ENCODE measurements at regions not wholly inside any gene's neighbourhood (a gene's known extent, or its start where the extent isn't known, plus 50 kb on each side); places are given as distances from the start of the nearest gene placed in this dataset.
A peak's percentile ranks its signal among the peaks of the same experiment; 100 is the strongest.

DNA sequence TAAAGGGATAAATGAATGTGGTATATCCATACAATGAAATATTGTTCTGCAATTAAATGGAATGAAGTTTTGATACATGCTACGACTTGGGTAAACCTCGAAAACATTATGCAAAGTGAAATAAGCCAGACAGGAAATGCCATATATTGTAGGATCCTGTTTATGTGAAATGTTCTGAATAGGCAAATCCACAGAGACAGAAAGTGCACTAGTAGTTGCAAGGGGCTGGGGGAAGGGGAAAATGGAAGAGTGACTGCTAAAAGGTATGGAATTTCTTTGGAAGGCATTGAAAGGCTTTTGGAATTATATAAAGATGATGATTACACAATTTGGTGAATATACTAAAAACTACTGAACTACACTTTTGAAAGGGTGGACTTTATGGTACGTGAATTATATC, 97.0 kb downstream of the FOXD1 start:
- no peak for DNase-seq (ENCODE audit: extremely low read depth in 1 of 11, low read depth in 9 of 11, low spot score in 4 of 11)

DNA sequence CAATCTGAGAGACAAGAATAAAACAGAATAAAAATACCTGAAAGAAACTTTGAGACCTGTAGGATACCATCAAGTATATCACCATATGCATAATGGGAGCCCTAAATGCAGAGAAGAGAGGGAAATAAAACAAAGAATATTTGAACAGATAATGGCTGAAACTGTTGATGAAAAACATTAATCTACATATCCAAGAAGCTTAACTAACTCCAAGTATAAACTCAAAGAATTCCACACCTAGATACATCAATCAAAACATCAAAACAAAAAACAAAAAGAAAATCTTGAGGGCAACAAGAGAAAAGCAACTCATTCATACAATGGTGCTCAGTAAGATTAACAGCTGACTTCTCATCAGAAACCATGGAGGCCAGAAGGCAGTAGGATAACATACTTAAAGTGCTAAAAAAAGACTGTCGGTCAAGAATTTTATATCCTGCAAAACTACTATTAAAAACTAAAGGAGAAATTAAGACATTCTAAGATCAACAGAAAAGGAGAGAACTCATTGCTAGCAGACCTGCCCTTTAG, 101.6 kb downstream of the FOXD1 start:
- no peak for DNase-seq (ENCODE audit: extremely low read depth in 1 of 11, low read depth in 9 of 11, low spot score in 4 of 11)

DNA sequence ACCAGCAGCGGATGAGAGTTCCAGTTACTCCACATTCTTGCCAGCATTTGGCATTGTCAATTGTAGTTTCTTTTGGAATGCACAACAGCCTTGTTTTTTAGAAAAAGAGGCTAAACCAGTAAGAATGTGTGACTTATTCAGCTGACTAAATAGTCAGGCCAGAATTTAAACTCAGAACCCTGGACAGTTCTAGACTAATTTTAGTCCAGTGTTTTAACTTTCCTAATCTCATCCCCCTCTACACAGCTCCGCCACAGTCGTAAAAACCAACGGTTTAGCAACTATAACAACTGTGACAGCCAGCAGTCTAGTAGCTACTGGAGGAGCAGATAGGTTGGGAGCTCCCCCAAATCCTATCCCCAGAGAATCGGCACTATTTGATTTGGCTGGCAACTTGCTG, 103.7 kb downstream of the FOXD1 start:
- DNase-seq (ENCODE audit: extremely low read depth in 1 of 11, low read depth in 9 of 11, low spot score in 4 of 11), result no peak

DNA sequence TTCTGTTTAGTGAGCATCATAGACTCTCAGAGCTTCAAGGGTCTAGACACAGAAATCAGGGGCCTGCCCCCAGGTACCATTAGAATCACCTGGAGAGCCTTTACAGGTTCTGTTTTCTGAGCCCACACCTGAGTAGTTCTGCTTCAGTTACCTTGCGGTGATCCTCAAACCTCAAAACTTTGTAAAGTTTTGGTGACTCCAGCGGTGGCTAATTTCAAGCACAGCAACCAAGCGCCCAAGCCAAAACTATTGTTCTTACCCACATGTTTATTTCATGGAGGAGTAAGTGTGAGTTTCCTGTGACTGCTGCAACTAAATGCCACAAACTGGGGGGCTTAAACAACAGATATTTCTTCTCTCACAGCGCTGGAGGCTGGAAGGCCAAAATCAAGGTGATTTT, 108.9 kb downstream of the FOXD1 start:
- DNase-seq (ENCODE audit: extremely low read depth in 1 of 11, low read depth in 9 of 11, low spot score in 4 of 11), result no peak

DNA sequence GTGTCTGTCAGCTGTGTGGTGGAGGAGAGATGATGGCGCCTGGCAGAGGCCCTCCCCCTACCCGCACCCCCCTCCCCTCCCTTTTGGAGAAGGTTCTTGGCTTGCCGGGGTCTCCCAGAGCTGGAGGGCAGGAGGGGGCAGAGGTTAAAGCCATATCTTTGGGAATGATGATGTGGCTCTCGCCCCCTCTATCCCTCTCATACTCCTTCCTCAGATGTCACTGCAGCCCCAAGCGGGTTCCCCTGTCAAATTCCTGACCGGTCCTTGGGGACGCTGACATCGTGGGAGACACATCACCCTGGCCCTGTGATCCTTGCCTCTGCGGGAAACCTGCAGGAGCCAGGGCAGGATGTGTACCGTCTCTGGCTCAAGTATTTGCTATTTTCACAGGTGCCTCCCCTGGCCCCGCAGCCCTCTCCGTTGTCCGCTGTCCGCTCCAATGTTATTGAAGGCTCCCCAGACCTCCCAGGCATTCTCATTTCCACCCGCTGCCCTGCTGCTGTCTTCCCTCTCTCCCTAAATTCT, 109.5 kb downstream of the FOXD1 start:
- no peak for DNase-seq (ENCODE audit: extremely low read depth in 1 of 11, low read depth in 9 of 11, low spot score in 4 of 11)

DNA sequence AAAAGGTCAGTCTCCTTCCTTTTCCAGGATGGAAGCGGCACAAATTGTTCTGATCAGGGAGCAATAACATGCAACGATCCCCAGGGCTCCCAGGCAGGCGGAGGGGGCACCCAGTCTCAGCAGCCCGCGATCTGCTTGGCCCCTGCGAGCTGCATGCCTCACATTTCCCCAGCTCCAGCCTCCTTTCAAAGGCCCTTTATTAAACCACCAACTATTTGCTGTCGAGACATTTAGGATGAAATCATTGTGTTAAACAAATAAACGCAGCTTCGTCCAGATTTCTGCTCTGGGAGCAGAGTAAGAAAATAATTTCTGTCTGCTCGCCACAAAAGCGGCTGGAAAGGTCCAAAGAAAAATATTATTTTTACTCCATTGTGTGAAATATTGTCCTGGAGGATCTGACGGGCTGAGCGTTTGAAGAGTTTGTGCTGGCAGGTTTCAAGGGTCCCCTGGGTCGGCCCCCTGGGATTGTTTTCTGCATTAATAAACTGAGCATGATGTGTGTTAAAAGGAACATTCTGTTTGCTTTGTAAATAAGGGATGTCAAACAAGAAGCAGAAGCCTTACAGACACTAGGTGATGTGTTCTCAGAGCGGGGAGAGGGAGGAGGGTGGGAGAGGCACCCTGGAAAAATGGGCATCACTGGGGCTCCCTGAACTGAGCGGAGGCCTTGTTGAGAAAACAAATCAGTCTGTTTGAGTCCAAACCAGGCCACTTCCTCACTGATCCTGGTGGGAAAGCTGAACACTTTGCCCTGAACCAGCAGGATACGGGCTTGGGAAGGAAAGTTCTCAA, 110.1 kb downstream of the FOXD1 start:
- peak in 4 of 11 donors; percentile 36 to 52 (median 44) for DNase-seq (ENCODE audit: extremely low read depth in 1 of 11, low read depth in 9 of 11, low spot score in 4 of 11)

DNA sequence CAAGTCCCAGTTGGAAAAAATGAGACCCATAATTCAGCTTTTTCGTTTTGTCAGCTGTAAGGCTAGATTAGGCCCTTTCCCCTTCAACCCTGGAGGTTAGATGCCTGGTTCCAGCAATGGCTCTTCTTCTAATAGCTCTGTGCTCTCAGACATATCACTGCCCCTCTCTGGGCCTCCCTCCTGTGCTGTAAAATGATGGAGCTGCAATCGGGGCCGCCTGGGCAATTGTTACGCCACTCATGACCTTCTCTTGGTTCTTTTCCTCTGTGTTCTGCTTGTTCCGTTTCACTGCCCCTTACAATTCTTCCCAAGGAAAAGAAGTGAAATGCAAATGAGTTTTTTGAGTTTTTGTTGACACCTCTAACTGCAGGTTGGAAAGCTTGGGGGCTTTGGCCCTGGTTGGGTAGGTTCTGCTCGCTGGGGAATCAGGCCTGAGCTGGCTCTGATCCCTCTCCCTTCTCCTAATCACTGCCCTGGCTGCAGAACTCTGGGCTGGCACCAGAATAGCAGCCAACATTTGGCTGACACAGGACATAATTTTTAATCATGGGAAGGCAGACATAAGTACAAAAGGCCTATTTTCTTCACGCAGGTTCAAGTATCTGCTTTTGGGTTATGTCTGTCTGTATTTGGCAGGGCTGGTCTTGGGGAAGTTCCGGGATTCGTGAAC, 110.9 kb downstream of the FOXD1 start:
- DNase-seq (ENCODE audit: extremely low read depth in 1 of 11, low read depth in 9 of 11, low spot score in 4 of 11), result no peak

DNA sequence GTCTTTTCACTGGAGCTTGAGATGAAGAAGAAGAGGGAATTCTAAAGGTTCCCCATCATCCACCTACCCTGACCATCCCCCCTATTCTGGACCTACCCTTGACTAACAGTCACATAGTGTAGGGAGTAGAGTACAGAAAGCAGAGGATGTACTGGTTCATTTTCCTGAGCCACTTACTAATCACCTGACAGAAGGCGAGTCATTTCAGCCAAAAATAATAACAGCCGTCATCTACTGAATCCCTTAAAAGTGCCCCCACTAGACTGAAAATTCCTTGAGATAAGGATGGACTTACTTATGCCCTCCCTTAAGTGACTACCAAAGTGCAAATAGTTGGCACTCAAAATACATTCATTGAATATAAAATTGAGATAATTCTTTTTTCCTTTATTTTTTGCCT, 112.2 kb downstream of the FOXD1 start:
- no peak for DNase-seq (ENCODE audit: extremely low read depth in 1 of 11, low read depth in 9 of 11, low spot score in 4 of 11)

DNA sequence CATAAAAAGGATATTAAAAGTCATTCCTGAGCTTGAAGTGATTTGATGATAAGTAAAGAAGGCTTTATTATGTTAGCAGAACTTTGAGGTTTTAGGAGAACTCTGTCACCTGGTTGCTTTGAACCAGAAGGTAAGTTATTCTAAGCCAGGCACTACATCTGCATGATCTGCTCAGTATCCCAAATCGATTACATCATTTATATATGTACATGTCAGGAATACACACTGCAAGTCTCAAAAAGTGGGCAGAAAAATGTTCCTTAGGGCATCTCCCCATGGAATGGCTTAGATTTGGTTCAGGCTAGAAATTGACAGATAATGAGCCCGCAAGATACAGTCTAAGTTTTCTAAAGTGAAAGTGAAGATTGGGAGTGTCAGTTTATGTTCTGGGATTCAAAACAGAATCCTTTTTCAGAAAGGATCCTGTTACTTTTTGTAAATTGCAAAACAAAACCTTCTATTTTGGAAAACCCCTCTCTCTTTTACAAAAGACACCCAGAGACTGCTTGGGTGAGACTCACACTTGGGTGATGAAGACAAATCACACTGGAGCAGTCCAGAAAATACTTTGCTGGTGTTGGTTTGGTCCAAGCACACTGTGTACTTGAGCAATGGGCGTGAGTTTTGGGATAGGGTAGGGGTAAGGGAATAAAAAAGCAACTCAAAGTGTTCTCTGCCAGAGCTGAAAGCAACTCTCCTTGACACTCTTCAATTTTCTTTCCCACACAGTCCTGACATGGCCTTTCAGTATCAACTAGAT, 114.5 kb downstream of the FOXD1 start:
- DNase-seq (ENCODE audit: extremely low read depth in 1 of 11, low read depth in 9 of 11, low spot score in 4 of 11), result no peak

DNA sequence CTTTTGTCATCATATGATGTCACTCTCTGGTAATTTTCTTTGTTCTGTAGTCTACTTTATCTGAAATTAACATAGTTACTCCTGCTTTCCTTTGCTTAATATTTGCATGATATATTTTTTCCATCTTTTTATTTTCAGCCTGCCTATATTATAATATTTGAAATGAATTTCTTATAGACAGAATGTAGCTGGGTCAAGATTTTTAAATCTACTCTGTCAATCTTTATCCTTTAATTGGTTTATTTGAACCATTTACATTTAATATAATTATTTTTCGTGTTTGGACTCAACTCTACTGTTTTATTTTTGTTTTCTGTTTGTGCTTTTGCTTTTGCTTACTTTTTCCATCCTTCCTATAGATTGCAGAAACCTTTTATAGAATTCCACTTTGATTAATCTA, 118.0 kb downstream of the FOXD1 start:
- DNase-seq (ENCODE audit: extremely low read depth in 1 of 11, low read depth in 9 of 11, low spot score in 4 of 11), result no peak

DNA sequence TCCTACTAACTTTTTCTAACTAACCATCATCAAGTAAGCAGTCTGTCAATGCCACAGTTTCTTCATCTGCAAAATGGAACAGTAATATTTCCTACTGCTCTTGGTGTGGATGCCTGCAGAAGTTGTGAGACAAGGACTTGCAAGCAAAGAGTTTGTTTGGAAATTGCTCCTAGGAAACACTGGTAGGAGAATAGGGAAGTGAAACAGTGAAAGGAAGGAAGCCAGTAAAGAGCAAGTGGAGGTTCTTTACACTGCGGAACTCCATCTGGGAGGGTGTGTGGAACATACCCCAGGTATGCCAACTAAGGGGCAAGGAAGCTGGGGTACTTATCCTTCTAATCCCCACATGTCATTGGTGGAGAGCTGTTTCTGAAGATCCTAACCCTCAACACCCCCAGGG, 119.9 kb downstream of the FOXD1 start:
- no peak for DNase-seq (ENCODE audit: extremely low read depth in 1 of 11, low read depth in 9 of 11, low spot score in 4 of 11)

GRCh38 chr5:73327908-73328455, 120.6 kb downstream of the FOXD1 start:
- no peak for DNase-seq (ENCODE audit: extremely low read depth in 1 of 11, low read depth in 9 of 11, low spot score in 4 of 11)

GRCh38 chr5:73325546-73325945, 123.0 kb downstream of the FOXD1 start:
- DNase-seq (ENCODE audit: extremely low read depth in 1 of 11, low read depth in 9 of 11, low spot score in 4 of 11), result no peak

- no peak for DNase-seq (ENCODE audit: extremely low read depth in 1 of 11, low read depth in 9 of 11, low spot score in 4 of 11)
Observed at GRCh38 chr5:73323466-73323865, 125.1 kb downstream of the FOXD1 start.

DNA sequence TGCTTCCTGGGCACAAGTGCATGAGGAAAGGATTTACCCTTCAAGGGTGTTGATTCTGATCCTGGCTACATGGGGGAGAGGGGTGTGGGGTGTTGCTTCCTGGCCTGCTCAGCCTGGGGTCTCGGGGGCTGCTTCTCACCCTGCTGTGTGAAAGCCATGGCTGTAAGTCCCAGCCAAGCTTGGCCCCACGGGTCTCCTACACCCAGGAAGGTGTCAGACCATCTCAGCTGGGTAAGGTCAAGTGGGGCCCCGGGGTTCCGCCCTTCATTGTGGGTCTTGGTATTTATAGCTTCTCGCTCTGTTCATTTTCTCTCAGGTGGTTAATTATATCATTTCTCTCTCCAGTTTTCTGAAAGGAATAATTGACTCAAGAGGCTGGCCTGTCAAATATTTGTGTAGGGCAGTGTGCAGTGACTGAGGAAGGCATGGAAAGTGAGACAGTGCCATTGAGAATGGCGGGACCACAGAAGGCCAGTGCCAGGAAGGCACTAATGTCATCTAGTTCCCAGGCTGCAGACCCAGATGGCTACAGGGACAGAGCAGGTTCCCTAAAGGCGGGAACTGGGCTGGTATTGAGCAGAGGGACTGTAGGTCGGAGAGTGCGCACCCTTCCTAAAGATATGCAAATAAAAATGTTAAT, 126.0 kb downstream of the FOXD1 start:
- no peak for DNase-seq (ENCODE audit: extremely low read depth in 1 of 11, low read depth in 9 of 11, low spot score in 4 of 11)

GRCh38 chr5:73321757-73322436, 126.7 kb downstream of the FOXD1 start:
- DNase-seq (ENCODE audit: extremely low read depth in 1 of 11, low read depth in 9 of 11, low spot score in 4 of 11), result no peak

DNA sequence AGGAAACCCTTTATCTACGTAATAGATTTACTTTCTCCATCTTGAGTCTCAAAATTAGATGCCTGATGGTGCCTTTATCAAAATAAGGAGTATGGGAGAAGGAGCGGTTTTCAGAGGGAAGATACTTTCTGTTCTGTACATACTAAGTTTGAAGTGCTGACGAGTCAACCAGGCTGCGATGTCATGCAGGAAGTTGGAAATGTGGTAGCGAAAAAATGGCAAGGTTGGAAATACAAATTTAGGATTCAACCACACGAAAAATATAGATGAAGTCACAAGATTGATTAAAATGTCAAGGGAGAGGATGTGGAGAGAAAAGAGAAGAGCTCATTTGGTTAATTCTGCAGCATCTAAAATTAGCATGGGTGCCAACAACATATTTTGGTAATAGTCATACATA, 129.5 kb downstream of the FOXD1 start:
- no peak for DNase-seq (ENCODE audit: extremely low read depth in 1 of 11, low read depth in 9 of 11, low spot score in 4 of 11)

DNA sequence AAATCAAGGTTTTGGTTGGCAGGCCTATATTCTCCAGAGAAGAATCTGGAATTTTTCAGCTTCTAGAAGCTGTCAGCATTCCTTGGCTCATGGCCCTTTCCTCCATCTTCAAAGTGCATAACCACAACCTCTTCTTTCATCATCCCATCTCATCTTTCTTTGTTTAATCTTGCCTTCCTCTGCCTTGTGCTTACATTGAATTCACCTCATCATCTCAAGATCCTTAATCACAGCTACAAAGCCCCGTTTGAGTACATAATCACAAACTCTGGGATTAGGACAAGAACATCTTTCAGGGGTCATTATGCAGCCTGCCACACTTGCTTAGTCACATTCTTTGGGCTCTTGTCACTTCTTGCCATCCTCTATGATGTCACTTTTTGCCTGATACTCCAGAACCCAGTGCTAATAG, 130.3 kb downstream of the FOXD1 start:
- DNase-seq (ENCODE audit: extremely low read depth in 1 of 11, low read depth in 9 of 11, low spot score in 4 of 11), result no peak
